NCI-H1105 (cell line): ENCODE measurements at regions not wholly inside any gene's neighbourhood (a gene's known extent, or its start where the extent isn't known, plus 50 kb on each side); places are given as distances from the start of the nearest gene placed in this dataset.
"Not testable (repeated sequence)": the region's sequence is repeated elsewhere in the genome, so short reads cannot be mapped to it uniquely, and the experiment has no call there.

Source experiments
- DNase-seq: peaks from one replicate; lab custom pipeline; 2025; lab: John Stamatoyannopoulos, UW

DNA sequence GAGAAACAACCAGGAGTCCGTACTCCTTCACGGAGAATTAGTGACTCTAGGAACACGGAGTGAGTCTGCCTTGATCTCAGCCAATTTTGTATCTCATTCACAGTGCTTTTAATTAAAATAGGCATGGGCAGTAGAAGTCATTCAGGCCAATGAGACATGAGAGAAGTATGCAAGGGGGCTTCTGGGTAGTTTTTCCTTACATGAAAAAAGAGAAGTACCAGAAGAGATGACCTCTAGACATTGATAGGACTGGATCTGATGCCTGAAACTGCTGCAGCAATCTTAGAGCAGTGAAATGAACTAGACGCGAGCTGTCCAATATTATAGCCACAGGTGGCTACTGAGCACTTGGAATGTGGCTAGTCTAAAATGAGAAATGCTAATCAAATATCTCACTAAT, 187.7 kb upstream of the TLE4 start:
- DNase-seq: no peak

GRCh38 chr9:79384501-79384900, 187.3 kb upstream of the TLE4 start:
- DNase-seq: no peak

DNA sequence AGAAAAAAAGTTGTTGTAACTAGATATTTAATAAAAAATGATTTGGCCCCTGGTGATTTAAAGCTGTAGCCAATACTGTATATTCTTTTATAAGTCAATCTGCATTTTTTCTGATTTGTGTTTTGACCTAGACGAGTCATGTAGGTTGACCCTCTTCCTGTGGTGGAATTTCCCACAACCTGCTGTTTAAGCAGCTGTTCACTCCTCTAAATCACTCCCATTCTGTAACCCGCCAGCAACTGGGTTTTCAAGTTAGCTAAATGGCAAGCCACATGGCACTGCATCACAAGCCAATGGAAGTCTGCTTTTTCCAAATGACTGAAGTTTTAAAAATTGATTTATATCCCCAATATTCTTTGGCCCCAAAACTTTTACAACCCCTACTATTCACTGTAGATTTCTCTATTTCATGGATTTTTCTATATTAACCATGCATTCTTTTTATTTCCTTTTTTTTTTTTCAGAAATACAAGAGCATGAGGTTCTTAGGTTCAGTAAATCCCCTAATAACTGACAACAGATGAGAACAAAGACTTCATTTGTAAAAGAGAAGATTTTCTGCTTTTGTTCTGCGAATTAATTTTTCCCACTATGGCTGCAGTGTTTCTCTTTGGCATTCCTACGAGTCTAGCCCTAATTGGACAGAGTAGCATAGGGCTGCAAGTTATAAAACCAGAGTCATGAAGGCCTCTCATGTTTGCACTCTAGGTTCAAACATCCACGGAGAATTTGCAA, 184.5 kb upstream of the TLE4 start:
- no peak for DNase-seq

- no peak for DNase-seq
Observed at GRCh38 chr9:79390077-79390698, 181.6 kb upstream of the TLE4 start.

DNA sequence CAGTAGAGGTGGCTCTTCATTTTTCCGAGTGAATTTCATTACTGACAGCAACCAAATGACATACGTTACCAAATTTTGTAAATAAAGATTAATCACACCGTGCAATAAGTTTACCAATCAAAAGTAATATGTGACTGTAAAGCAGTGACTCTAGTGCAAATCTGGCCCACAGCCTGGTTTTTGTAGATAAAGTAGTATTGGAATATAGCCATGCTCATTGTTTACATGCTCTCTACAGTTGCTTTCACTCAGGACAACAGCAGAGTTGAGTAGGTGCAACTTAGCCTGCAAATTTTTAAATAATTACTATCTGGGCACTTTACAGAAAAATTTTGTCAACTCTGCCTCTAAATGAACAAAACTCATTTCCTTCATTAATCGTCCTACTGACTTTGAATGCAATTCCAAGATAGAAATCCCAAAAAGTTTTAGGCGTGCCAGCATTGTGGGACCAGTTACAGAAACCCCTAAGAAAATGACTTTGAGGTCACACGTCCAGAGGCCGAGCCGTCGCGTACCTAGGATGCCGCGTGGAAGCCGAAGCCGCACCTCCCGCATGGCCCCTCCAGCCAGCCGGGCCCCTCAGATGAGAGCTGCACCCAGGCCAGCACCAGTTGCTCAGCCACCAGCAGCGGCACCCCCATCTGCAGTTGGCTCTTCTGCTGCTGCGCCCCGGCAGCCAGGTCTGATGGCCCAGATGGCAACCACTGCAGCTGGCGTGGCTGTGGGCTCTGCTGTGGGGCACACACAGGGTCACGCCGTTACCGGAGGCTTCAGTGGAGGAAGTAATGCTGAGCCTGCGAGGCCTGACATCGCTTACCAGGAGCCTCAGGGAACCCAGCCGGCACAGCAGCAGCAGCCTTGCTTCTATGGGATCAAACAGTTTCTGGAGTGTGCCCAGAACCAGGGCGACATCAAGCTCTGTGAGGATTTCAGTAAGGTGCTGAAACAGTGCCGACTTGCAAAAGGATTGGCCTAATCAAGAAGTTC, 180.7 kb upstream of the TLE4 start:
- DNase-seq: no peak

DNA sequence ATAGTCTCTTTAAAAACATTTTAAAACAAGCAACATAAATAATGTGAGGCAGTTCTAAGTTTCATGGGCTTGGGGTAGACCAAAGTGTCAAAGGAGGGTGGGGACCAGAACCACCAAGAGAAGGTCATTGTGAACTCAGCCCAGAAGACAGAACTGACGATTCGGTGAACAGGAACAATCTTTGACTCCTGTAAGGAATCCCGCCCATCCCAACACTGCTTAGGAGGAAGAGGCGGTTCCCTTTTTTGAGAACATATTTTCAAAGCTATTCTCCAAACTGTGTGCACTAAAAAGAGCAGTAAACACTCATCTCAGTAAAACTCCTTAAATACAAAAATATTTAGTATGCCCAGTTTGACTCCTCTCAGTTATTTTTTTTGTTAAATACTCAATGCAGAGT, 176.5 kb upstream of the TLE4 start:
- DNase-seq: no peak

DNA sequence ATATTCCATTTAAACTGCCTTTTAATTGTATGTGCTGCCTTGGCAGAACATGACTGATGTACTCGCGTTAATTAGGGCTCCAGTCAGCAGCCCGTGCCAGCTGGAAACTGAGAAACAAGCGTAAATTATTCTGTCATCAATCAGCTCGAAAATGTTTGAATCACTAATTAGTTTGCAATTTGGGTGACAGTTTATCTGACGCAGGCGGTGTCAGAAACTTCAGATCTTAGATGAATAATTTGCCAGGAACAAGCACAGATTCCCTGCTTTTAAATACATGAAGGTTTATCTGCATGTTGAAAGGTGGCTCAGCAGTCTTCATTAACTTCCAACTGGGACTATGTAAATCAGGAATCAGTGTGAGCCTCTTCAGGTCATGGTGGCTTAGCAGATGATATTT, 176.0 kb upstream of the TLE4 start:
- peak; percentile 16 for DNase-seq

DNA sequence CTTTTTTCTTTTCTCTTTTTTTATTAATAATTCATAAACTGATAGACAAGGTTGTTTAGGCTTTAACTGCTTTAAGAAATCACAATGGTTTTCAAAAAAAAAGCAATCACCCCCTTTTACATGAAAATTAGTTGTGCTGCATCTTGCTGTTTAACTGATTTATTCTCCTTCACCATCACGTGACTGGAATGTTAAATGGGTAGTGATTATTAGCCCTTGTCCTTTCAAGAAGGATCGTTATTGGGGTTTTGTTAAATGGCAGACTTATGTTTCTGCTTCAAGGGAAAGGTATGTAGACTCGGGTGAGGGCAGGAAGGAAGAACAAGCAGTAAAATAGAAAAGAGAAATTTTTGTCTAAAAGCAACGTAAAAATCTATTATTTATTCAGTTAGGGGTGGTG, 175.6 kb upstream of the TLE4 start:
- no peak for DNase-seq

DNA sequence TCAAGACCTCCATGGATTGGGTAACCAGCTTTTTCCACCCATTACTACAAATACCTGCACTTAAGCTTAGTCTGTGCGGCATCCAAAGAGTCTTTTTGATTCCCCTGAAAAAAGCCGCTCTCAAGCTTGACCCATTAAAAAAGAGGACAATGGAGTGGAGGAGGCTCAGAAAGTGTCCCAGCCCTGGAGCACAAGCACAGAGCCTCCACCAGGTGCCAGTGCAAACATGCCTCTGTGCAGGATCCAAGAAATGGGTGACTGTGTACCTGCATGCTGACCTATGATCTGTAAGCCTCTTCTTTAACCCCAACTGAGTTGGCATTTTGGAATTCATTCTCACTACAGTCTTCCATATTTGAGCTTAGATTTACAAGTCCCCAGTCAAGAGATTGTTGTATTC, 168.3 kb upstream of the TLE4 start:
- no peak for DNase-seq

GRCh38 chr9:79408200-79408599, 163.6 kb upstream of the TLE4 start:
- no peak for DNase-seq

- DNase-seq: no peak
Observed at GRCh38 chr9:79408617-79409016, 163.1 kb upstream of the TLE4 start.

DNA sequence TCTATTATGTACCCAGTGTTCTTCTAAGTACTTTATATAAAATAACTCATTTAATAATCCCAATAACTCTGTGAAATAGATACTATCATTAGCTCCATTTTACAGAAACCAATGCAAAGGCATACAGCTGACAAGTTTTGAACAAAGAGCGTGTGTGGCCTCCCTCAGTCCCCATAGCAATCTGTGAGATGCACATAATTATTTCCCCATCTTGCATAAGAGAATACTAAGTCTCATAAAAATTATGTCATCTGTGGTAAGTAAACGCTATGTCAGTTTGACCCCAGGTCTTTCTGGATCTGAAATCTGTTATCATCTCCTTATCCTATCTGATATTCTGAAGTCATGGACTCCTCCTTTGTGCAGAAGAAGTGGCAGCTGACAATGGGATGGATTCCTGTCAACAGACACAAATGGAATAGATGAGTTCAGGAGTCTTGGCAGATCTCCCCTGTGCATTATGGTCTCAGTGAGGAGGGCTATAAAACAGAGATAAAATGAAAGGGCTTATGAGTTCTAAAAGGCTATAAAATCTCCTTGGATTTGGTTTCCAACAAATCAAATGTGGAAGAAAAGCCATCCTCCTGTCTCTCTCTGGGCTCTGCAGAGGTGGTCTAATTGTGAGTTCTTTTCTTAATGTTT, 162.5 kb upstream of the TLE4 start:
- DNase-seq: no peak

GRCh38 chr9:79425840-79426239, 145.9 kb upstream of the TLE4 start:
- DNase-seq: no peak

- DNase-seq: no peak
Observed at GRCh38 chr9:79428422-79428821, 143.3 kb upstream of the TLE4 start.

DNA sequence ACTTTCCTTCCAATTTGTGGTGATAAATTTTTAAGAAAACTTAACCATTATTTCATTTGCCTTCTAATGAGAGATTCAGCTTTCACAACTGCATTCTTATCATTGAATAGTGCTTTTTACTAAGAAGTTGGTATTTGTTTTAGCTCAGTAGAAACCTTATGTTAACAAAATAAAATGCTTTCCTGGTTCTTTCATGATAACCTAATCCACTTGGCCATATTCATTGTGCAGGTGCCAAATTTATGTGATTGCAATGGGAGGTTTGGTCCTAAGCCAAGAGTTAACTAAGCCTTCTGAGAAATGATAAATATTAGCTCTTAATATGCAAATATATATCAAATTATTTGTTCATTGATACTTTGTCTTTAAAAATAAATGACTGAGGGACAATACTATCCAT, 141.1 kb upstream of the TLE4 start:
- DNase-seq: peak; percentile 12

- no peak for DNase-seq
Observed at GRCh38 chr9:79431019-79431679, 140.6 kb upstream of the TLE4 start.

DNA sequence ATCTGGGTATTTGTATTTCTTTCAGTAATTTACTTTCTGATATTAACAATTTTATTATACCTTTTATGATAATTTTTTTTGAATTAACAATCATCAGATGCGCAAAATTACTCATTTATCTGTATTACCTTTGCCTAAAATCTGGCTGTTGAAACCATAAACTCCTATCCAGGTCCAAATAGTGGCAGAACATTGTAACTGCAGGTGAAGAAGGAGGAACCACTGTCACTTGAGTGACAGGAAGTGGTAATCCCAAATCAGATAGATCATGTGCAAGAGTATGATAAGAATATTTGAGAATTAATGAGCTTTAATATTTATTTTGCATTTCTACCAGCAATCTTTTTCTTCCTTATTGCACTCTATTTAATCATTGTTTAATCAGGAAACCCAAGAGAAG, 139.3 kb upstream of the TLE4 start:
- no peak for DNase-seq

DNA sequence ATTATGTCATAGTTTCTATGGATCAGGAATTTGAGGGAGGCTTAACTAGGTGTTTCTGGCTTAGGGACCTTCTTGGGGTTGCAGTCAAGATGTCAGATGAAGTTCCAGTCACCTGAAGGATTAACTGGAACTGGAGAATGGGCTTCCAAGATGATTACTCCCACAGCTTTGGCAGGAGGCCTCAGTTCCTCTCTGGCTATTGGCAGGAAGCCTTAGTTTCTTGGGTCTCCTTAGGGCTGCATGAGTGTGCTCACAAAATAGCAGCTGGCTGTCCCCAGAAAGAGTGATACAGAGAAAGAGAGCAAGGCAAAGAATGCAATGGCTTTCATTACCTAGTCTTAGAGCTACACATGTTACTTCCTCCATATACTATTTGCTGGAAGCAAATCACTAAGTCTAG, 138.1 kb upstream of the TLE4 start:
- DNase-seq: no peak

DNA sequence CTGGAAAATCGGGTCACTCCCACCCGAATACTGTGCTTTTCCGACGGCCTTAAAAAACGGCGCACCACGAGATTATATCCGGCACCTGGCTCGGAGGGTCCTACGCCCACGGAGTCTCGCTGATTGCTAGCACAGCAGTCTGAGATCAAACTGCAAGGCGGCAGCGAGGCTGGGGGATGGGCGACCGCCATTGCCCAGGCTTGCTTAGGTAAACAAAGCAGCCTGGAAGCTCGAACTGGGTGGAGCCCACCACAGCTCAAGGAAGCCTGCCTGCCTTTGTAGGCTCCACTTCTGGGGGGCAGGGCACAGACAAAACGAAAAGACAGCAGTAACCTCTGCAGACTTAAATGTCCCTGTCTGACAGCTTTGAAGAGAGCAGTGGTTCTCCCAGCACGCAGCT, 132.5 kb upstream of the TLE4 start:
- not testable (repeated sequence) for DNase-seq

DNA sequence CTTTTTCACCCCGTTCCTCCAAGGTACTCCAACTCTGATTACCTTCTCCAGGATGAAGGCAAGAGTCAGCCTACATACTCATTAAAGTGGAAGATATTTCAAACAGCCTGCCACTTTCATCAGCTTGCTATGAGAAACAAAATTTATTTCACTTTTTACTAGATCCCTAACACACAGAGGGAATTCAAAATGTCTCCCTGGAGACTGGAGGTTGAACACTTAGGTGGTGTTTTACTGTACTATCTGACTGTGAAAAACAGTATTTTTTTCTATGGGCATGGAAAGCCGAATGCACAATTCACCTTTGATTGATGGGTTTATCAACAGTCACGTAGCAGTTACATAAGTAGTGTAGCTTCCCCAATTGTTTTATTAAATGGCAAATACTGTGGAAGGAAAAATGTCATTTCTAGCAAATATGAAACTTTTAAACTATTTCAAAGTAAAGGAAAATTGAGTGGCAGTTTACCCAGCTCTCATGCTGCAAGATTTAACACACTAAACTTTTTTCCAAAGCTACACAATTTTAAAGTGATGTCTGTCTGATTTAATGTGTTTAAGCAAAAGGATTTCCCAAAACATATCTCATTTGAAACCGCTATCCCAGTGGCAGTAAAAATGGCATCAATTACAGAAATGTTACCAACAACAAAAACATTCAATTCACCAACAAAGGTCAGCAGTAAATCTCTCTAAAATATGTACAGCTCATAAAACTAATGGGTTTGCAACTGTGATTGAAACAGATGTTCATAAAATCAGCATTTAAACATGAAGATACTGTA, 125.0 kb upstream of the TLE4 start:
- no peak for DNase-seq

- no peak for DNase-seq
Observed at GRCh38 chr9:79447308-79447605, 124.5 kb upstream of the TLE4 start.
